Suppressor macrophage (primary cell): ENCODE measurements at regions not wholly inside any gene's neighbourhood (a gene's known extent, or its start where the extent isn't known, plus 50 kb on each side); places are given as distances from the start of the nearest gene placed in this dataset.

Experiments
- DNase-seq, 4 experiments: peaks; one replicate each; pipeline ENCODE4 v3.0.0-alpha.2; 2020 to 2022

GRCh38 chr20:58011947-58012610, 216.4 kb downstream of the ANKRD60 start:
- DNase-seq, result no peak

GRCh38 chr20:58011106-58011946, 217.1 kb downstream of the ANKRD60 start:
- no peak for DNase-seq

GRCh38 chr20:58010666-58011065, 217.8 kb downstream of the ANKRD60 start:
- no peak for DNase-seq

GRCh38 chr20:58010186-58010585, 218.3 kb downstream of the ANKRD60 start:
- DNase-seq, result no peak

- DNase-seq, result no peak
These were observed 219.6 kb downstream of the ANKRD60 start for GRCh38 chr20:58008866-58009265.

- no peak for DNase-seq
These were observed 220.0 kb downstream of the ANKRD60 start for GRCh38 chr20:58008413-58008812.

- no peak for DNase-seq
These were observed 220.5 kb downstream of the ANKRD60 start for GRCh38 chr20:58007947-58008346.

- peak; percentile 4 to 36 (median 26) for DNase-seq
These were observed 221.8 kb downstream of the ANKRD60 start for GRCh38 chr20:58006346-58007316.

- no peak for DNase-seq
These were observed 222.7 kb downstream of the ANKRD60 start for GRCh38 chr20:58005581-58006345.

GRCh38 chr20:58004900-58005299, 223.6 kb downstream of the ANKRD60 start:
- no peak for DNase-seq

GRCh38 chr20:58004146-58004545, 224.3 kb downstream of the ANKRD60 start:
- no peak for DNase-seq

GRCh38 chr20:58003525-58003924, 224.9 kb downstream of the ANKRD60 start:
- no peak for DNase-seq

- no peak for DNase-seq
These were observed 225.6 kb downstream of the ANKRD60 start for GRCh38 chr20:58002901-58003300.

GRCh38 chr20:58001946-58002345, 226.5 kb downstream of the ANKRD60 start:
- DNase-seq, result no peak

GRCh38 chr20:58001381-58001780, 227.1 kb downstream of the ANKRD60 start:
- no peak for DNase-seq

GRCh38 chr20:58000861-58001260, 227.6 kb downstream of the ANKRD60 start:
- DNase-seq, result no peak

- peak; percentile 67 to 89 (median 82) for DNase-seq
These were observed 228.9 kb downstream of the ANKRD60 start for GRCh38 chr20:57999465-58000111.

- DNase-seq, result no peak
These were observed 229.4 kb downstream of the ANKRD60 start for GRCh38 chr20:57998981-57999464.

GRCh38 chr20:57998276-57998675, 230.2 kb downstream of the ANKRD60 start:
- DNase-seq, result no peak

- peak in 3 of 4 experiments; percentile 4 to 46 (median 32) for DNase-seq
These were observed 231.2 kb downstream of the ANKRD60 start for GRCh38 chr20:57996936-57997890.
